GM12872 (cell line): ENCODE measurements at regions not wholly inside any gene's neighbourhood (a gene's known extent, or its start where the extent isn't known, plus 50 kb on each side); places are given as distances from the start of the nearest gene placed in this dataset.

Experiments used
- CTCF ChIP-seq: IDR thresholded peaks from 3 replicates; pipeline ENCODE4 v1.5.1; 2011; ENCODE audit warnings: low read depth, mild to moderate bottlenecking, low read length, moderate library complexity; ENCODE audit not compliant: insufficient read depth

- no peak for TF ChIP-seq CTCF
These were observed 226.5 kb upstream of the STEAP1 start for GRCh38 chr7:89927762-89928161.

GRCh38 chr7:89928451-89928850, 225.8 kb upstream of the STEAP1 start:
- no peak for TF ChIP-seq CTCF

GRCh38 chr7:89934101-89934500, 220.2 kb upstream of the STEAP1 start:
- no peak for TF ChIP-seq CTCF

GRCh38 chr7:89943525-89944050, 210.7 kb upstream of the STEAP1 start:
- no peak for TF ChIP-seq CTCF

- no peak for TF ChIP-seq CTCF
These were observed 195.7 kb upstream of the STEAP1 start for GRCh38 chr7:89958525-89959068.

- TF ChIP-seq CTCF: no peak
These were observed 188.1 kb upstream of the STEAP1 start for GRCh38 chr7:89966067-89966664.

- TF ChIP-seq CTCF: no peak
These were observed 178.7 kb upstream of the STEAP1 start for GRCh38 chr7:89975577-89975976.

- no peak for TF ChIP-seq CTCF
These were observed 166.6 kb upstream of the STEAP1 start for GRCh38 chr7:89987665-89988064.
